GM12891 (cell line): ENCODE measurements at regions not wholly inside any gene's neighbourhood (a gene's known extent, or its start where the extent isn't known, plus 50 kb on each side); places are given as distances from the start of the nearest gene placed in this dataset.

Experiments used
- POLR2A ChIP-seq: IDR thresholded peaks from 2 replicates; pipeline ENCODE4 v1.6.1; 2011; ENCODE audit warnings: low read depth, low read length, control low read depth
- POLR2AphosphoS5 ChIP-seq: IDR thresholded peaks from 2 replicates; pipeline ENCODE4 v1.6.1; 2011; ENCODE audit warnings: low read depth, low read length, control low read depth
- SPI1 ChIP-seq: IDR thresholded peaks from 2 replicates; pipeline ENCODE4 v1.6.1; 2011; ENCODE audit warnings: low read depth, low read length, control low read depth
- TAF1 ChIP-seq: IDR thresholded peaks from 2 replicates; pipeline ENCODE4 v1.6.1; 2011; ENCODE audit warnings: low read depth, low read length, control low read depth

DNA sequence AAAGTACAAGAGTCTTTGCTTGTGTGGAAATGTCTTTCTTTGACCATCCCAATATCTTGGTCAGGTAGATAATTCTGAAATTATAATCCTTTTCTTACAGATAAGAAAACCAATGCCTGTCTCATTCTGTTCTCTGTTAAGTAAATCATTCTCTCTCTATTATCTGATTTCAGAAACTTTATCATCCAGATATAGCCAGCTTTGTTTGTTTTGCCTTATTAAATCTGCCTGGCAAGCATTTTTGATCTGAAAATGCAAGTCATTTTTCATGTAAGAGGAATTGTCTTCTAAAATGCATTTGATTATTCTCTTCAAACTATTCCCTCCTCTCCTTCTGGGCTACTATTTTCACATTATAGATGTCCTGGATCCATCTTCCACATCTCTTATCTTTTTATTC lies 625.5 kb downstream of the CCDC171 start:
- TF ChIP-seq TAF1 (no peak), POLR2A (no peak), POLR2AphosphoS5 (no peak), SPI1 (no peak)
